Activated B cell treated with CpG ODN at 0.5 μM for 24 hours (primary cell): ENCODE measurements at regions not wholly inside any gene's neighbourhood (a gene's known extent, or its start where the extent isn't known, plus 50 kb on each side); places are given as distances from the start of the nearest gene placed in this dataset.

Source experiments
- ATAC-seq: fragments of 200-7000 bp; cut with Tn5 transposase; one replicate; pipeline ENCODE4 v1.10.0; 2021; ENCODE audit warnings: low read depth, mild to moderate bottlenecking, moderate library complexity
- CTCF ChIA-PET: fragments of 350-600 bp; sonication (Branson Sonifier 250); formaldehyde crosslinking; loops from one replicate; lab custom pipeline; 2021; ENCODE audit warnings: antibody characterized with exemption; lab: Charles Lee
- POLR2A ChIA-PET: fragments of 350-600 bp; sonication (Branson Sonifier 250); formaldehyde crosslinking; loops from one replicate; lab custom pipeline; 2021; ENCODE audit warnings: antibody characterized with exemption; lab: Charles Lee
- DNase-seq: peaks from one replicate; pipeline ENCODE4 v3.0.0; 2022
- H3K27ac Mint-ChIP-seq: one replicate; pipeline ENCODE4 v1.8.0; 2020; ENCODE audit warnings: mixed read lengths
- H3K27me3 Mint-ChIP-seq: one replicate; pipeline ENCODE4 v1.8.0; 2021; ENCODE audit warnings: mixed read lengths
- H3K36me3 Mint-ChIP-seq: one replicate; pipeline ENCODE4 v1.8.0; 2021; ENCODE audit warnings: low read depth, mixed read lengths
- H3K4me1 Mint-ChIP-seq: one replicate; pipeline ENCODE4 v1.8.0; 2021; ENCODE audit warnings: mixed read lengths
- H3K4me3 Mint-ChIP-seq: one replicate; pipeline ENCODE4 v1.8.0; 2020; ENCODE audit warnings: mild to moderate bottlenecking, mixed read lengths
- H3K9me3 Mint-ChIP-seq: one replicate; pipeline ENCODE4 v1.8.0; 2020; ENCODE audit warnings: mixed read lengths
- CTCF ChIP-seq: fragments of 200-600 bp; IDR thresholded peaks from one replicate; pipeline ENCODE4 v1.8.0; 2022; ENCODE audit warnings: antibody characterized with exemption, mild to moderate bottlenecking
- intact Hi-C: fragments of 100-400 bp; cut with micrococcal nuclease; formaldehyde crosslinking; loops from one replicate; pipeline ENCODE4 v1.15.1; 2024

DNA sequence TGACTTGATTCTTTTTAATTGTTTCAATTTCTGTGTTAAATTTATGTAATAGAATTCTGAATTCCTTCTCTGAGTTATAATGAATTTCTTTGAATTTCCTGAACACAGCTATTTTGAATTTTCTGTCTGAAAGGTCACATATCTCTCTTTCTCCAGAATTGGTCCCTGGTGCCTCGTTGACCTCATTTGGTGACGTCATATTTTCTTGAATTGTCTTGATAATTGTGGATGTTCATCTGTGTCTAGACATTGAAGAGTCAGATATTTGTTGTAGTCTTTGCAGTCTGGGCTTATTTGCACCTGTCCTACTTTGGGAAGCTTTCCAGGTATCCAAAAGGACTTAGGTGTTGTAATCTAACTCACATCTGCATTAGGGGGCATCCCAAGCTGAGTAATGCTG is 111.4 kb upstream of the LRRTM4 start:
- DNase-seq, result no peak
- intact Hi-C loops, result no loop called here
- no peak overlapping the region for H3K4me3 Mint-ChIP-seq
- ChIA-PET POLR2A (no interaction called here), CTCF (no interaction called here)
- H3K4me1 Mint-ChIP-seq, result no peaks in the 10 kb centered on the region
- H3K9me3 Mint-ChIP-seq, result peaks cover 15% of the 10 kb centered on the region
- no peak for ATAC-seq
- no peak for TF ChIP-seq CTCF
- H3K36me3 Mint-ChIP-seq, result no peaks in the 10 kb centered on the region
- no peaks in the 10 kb centered on the region for H3K27me3 Mint-ChIP-seq
- H3K27ac Mint-ChIP-seq, result no peak overlapping the region

GRCh38 chr2:77640924-77641323 is 118.7 kb upstream of the LRRTM4 start:
- Mint-ChIP-seq H3K4me3 (no peak overlapping the region), H3K27me3 (no peaks in the 10 kb centered on the region), H3K4me1 (no peaks in the 10 kb centered on the region), H3K9me3 (peaks cover 22% of the 10 kb centered on the region), H3K27ac (no peak overlapping the region), H3K36me3 (no peaks in the 10 kb centered on the region)
- POLR2A ChIA-PET, result no interaction called here
- CTCF ChIA-PET, result no interaction called here
- no peak for TF ChIP-seq CTCF
- no peak for DNase-seq
- no peak for ATAC-seq
- intact Hi-C loops, result no loop called here

- H3K36me3 Mint-ChIP-seq, result no peaks in the 10 kb centered on the region
- POLR2A ChIA-PET, result no interaction called here
- no peaks in the 10 kb centered on the region for H3K27me3 Mint-ChIP-seq
- no peak overlapping the region for H3K27ac Mint-ChIP-seq
- intact Hi-C loops, result no loop called here
- no peak for TF ChIP-seq CTCF
- DNase-seq (no peak), ATAC-seq (no peak)
- H3K4me1 Mint-ChIP-seq, result no peaks in the 10 kb centered on the region
- peaks cover 22% of the 10 kb centered on the region for H3K9me3 Mint-ChIP-seq
- CTCF ChIA-PET, result no interaction called here
- no peak overlapping the region for H3K4me3 Mint-ChIP-seq
These were observed 120.2 kb upstream of the LRRTM4 start for GRCh38 chr2:77642339-77642738.

DNA sequence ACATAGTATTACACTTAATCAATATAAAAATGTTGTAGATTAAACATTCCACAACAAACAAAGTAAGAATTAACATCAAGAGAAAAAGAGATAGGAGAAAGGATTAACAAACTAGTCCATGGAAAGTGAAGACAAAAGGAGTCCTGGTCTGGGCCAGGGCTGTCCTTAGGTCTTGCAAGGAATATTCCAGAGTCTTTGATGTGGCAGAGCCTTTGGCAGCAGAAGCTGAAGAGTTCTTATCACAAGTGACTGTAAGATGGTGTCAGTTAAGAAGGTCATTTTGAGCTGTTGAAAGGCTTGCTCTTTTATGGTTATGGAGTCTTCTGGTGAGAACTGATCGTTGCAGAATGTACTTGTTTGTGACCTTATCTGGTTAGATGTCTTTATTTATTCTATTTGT is 127.7 kb upstream of the LRRTM4 start:
- H3K36me3 Mint-ChIP-seq, result no peaks in the 10 kb centered on the region
- H3K9me3 Mint-ChIP-seq, result peaks cover 5% of the 10 kb centered on the region
- H3K4me3 Mint-ChIP-seq, result no peak overlapping the region
- H3K27ac Mint-ChIP-seq, result no peak overlapping the region
- intact Hi-C loops, result no loop called here
- H3K4me1 Mint-ChIP-seq, result no peaks in the 10 kb centered on the region
- CTCF ChIA-PET, result no interaction called here
- ATAC-seq, result no peak
- no peak for TF ChIP-seq CTCF
- no peak for DNase-seq
- POLR2A ChIA-PET, result no interaction called here
- no peaks in the 10 kb centered on the region for H3K27me3 Mint-ChIP-seq

DNA sequence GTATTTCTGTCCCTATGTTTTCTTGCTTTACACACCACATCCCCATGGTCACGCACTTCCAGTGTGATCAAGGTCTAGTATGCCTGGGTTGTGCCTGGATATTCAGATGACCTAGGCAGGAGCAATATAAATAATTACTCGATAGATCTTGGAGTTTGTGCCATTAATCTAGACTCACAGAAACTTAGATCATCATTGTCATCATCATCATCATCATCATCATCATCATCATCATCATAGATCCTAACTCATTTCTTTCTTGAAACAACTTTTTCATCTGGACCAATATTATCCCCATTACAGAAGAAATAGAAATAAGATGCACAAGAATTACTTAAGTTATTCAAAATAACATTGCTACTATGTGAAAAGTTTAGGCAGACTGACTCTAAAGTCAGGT is 130.3 kb upstream of the LRRTM4 start:
- CTCF ChIA-PET, result no interaction called here
- intact Hi-C loops, result no loop called here
- Mint-ChIP-seq H3K9me3 (peaks cover 2% of the 10 kb centered on the region), H3K4me1 (no peaks in the 10 kb centered on the region), H3K27ac (no peak overlapping the region), H3K4me3 (no peak overlapping the region), H3K36me3 (no peaks in the 10 kb centered on the region), H3K27me3 (no peaks in the 10 kb centered on the region)
- POLR2A ChIA-PET, result no interaction called here
- DNase-seq (no peak), ATAC-seq (no peak)
- no peak for TF ChIP-seq CTCF
